GM12874 (cell line): ENCODE measurements at regions not wholly inside any gene's neighbourhood (a gene's known extent, or its start where the extent isn't known, plus 50 kb on each side); places are given as distances from the start of the nearest gene placed in this dataset.

Experiments
- CTCF ChIP-seq: IDR thresholded peaks from 2 replicates; pipeline ENCODE4 v1.5.1; 2011; ENCODE audit warnings: low read depth, mild to moderate bottlenecking, control low read depth, low read length, moderate library complexity; ENCODE audit not compliant: insufficient read depth

GRCh38 chr2:8563814-8564474 lies 117.9 kb upstream of the ID2 start:
- no peak for TF ChIP-seq CTCF

GRCh38 chr2:8564475-8564874 lies 117.4 kb upstream of the ID2 start:
- no peak for TF ChIP-seq CTCF

GRCh38 chr2:8565399-8566154 lies 116.3 kb upstream of the ID2 start:
- TF ChIP-seq CTCF: no peak

GRCh38 chr2:8566155-8566670 lies 115.6 kb upstream of the ID2 start:
- no peak for TF ChIP-seq CTCF

- TF ChIP-seq CTCF: no peak
Observed at GRCh38 chr2:8566774-8567468, 114.9 kb upstream of the ID2 start.

GRCh38 chr2:8567469-8568260 lies 114.2 kb upstream of the ID2 start:
- no peak for TF ChIP-seq CTCF
